ENCODE measurements at regions not wholly inside any gene's neighbourhood (a gene's known extent, or its start where the extent isn't known, plus 50 kb on each side); places are given as distances from the start of the nearest gene placed in this dataset.
A peak's percentile ranks its signal among the peaks of the same experiment; 100 is the strongest.

- Histone ChIP-seq H3K4me3 (no peak overlapping the region), H3K36me3 (no peaks in the 10 kb centered on the region), H3K27me3 (no peaks in the 10 kb centered on the region), H3K9me3 (replicated peaks) (0 out of 2 replicates have a peak, but pooled peaks cover 4% of the 10 kb centered on the region), H3K4me1 (peaks cover 18% of the 10 kb centered on the region), H3K27ac (no peak overlapping the region)
- DNase-seq: no peak
These were observed 59.2 kb upstream of the FHL2 start for GRCh38 chr2:105458076-105458475.

- no peaks in the 10 kb centered on the region for H3K27me3 ChIP-seq
- H3K36me3 ChIP-seq: no peaks in the 10 kb centered on the region
- peak overlapping the region; percentile 62 for H3K27ac ChIP-seq
- no peak overlapping the region for H3K4me3 ChIP-seq
- H3K9me3 ChIP-seq (replicated peaks): no peaks in the 10 kb centered on the region
- peak; percentile 96 to 98 for DNase-seq
- peaks cover 19% of the 10 kb centered on the region for H3K4me1 ChIP-seq
These were observed 56.7 kb upstream of the FHL2 start for GRCh38 chr2:105455488-105456003.

GRCh38 chr2:105454801-105455485 is 56.1 kb upstream of the FHL2 start:
- H3K4me1 ChIP-seq: peaks cover 25% of the 10 kb centered on the region
- H3K27ac ChIP-seq: peak overlapping the region; percentile 62
- H3K36me3 ChIP-seq: no peaks in the 10 kb centered on the region
- H3K4me3 ChIP-seq: no peak overlapping the region
- H3K9me3 ChIP-seq (replicated peaks): no peaks in the 10 kb centered on the region
- peak; percentile 54 to 70 for DNase-seq
- no peaks in the 10 kb centered on the region for H3K27me3 ChIP-seq

- Histone ChIP-seq H3K27me3 (no peaks in the 10 kb centered on the region), H3K4me3 (no peak overlapping the region), H3K27ac (no peak overlapping the region), H3K9me3 (replicated peaks) (no peaks in the 10 kb centered on the region), H3K36me3 (no peaks in the 10 kb centered on the region), H3K4me1 (peaks cover 39% of the 10 kb centered on the region)
- no peak for DNase-seq
These were observed 52.8 kb upstream of the FHL2 start for GRCh38 chr2:105451571-105452166.

GRCh38 chr2:105450471-105450870 is 51.6 kb upstream of the FHL2 start:
- no peak overlapping the region for H3K27ac ChIP-seq
- H3K4me1 ChIP-seq: peaks cover 37% of the 10 kb centered on the region
- no peak overlapping the region for H3K4me3 ChIP-seq
- DNase-seq: peak in 1 of 2 experiments; percentile 24
- H3K9me3 ChIP-seq (replicated peaks): no peaks in the 10 kb centered on the region
- no peaks in the 10 kb centered on the region for H3K36me3 ChIP-seq
- no peaks in the 10 kb centered on the region for H3K27me3 ChIP-seq

GRCh38 chr2:105449076-105449475 is 50.2 kb upstream of the FHL2 start:
- Histone ChIP-seq H3K36me3 (no peaks in the 10 kb centered on the region), H3K27me3 (no peaks in the 10 kb centered on the region), H3K9me3 (replicated peaks) (no peaks in the 10 kb centered on the region), H3K4me1 (peaks cover 32% of the 10 kb centered on the region), H3K4me3 (no peak overlapping the region), H3K27ac (no peak overlapping the region)
- DNase-seq: peak; percentile 33 to 65
